Keratinocyte (primary cell): ENCODE measurements at regions not wholly inside any gene's neighbourhood (a gene's known extent, or its start where the extent isn't known, plus 50 kb on each side); places are given as distances from the start of the nearest gene placed in this dataset.

Source experiments
- DNase-seq: peaks from one replicate; pipeline ENCODE4 v3.0.0-alpha.2; 2011; ENCODE audit warnings: low read depth, missing footprints, low spot score
- FAIRE-seq: peaks from 2 replicates; lab custom pipeline; 2011; peaks lifted over from hg19 to GRCh38; lab: Jason Lieb, UNC
- H2AFZ ChIP-seq: 2 replicates; pipeline ENCODE4 v1.6.0; 2012; ENCODE audit warnings: low read length, control low read depth, inconsistent platforms; ENCODE audit not compliant: control insufficient read depth
- H3K27ac ChIP-seq: 2 replicates; pipeline ENCODE4 v1.5.1; 2011; ENCODE audit warnings: low read length; ENCODE audit not compliant: control insufficient read depth, insufficient read depth
- H3K27me3 ChIP-seq: 3 replicates; pipeline ENCODE4 v1.6.0; 2011; ENCODE audit warnings: low read length; ENCODE audit not compliant: control insufficient read depth, insufficient read depth; ENCODE audit errors: extremely low read depth
- H3K36me3 ChIP-seq, 2 experiments: 2 replicates in 1 of 2; 3 replicates in 1 of 2; pipeline ENCODE4 v1.5.1; 2011; ENCODE audit warnings: low read length in 2 of 2, mild to moderate bottlenecking in 1 of 2; ENCODE audit not compliant: control insufficient read depth in 2 of 2, insufficient read depth in 2 of 2; ENCODE audit errors: extremely low read depth in 1 of 2
- H3K4me1 ChIP-seq: 3 replicates; pipeline ENCODE4 v1.5.1; 2011; ENCODE audit warnings: low read length; ENCODE audit not compliant: control insufficient read depth, insufficient read depth; ENCODE audit errors: extremely low read depth
- H3K4me2 ChIP-seq: 3 replicates; pipeline ENCODE4 v1.6.0; 2011; ENCODE audit warnings: low read depth, low read length; ENCODE audit not compliant: control insufficient read depth, insufficient read depth; ENCODE audit errors: extremely low read depth
- H3K4me3 ChIP-seq, 3 experiments: fragments of 200-600 bp in 1 of 3; sonication (generic) in 1 of 3; 2 replicates in 2 of 3; 3 replicates in 1 of 3; pipeline ENCODE4 v1.5.1; 2011 to 2016; ENCODE audit warnings: low read length in 3 of 3, mild to moderate bottlenecking in 3 of 3, control low read depth in 2 of 3, inconsistent platforms in 1 of 3, low read depth in 1 of 3, mixed read lengths in 1 of 3, mixed run types in 1 of 3, moderate library complexity in 1 of 3; ENCODE audit not compliant: control insufficient read depth in 2 of 3, insufficient read depth in 2 of 3; ENCODE audit errors: extremely low read depth in 1 of 3
- H3K79me2 ChIP-seq: 2 replicates; pipeline ENCODE4 v1.6.0; 2012; ENCODE audit warnings: low read length; ENCODE audit not compliant: control insufficient read depth, insufficient read depth
- H3K9ac ChIP-seq: 3 replicates; pipeline ENCODE4 v1.6.0; 2011; ENCODE audit warnings: low read length; ENCODE audit not compliant: control insufficient read depth, insufficient read depth; ENCODE audit errors: extremely low read depth
- H3K9me1 ChIP-seq: 3 replicates; pipeline ENCODE4 v1.6.0; 2011; ENCODE audit warnings: low read length; ENCODE audit not compliant: control insufficient read depth, insufficient read depth; ENCODE audit errors: extremely low read depth
- H3K9me3 ChIP-seq: 2 replicates; pipeline ENCODE4 v1.5.1; 2012; ENCODE audit warnings: low read depth, low read length; ENCODE audit not compliant: control insufficient read depth
- H4K20me1 ChIP-seq: 3 replicates; pipeline ENCODE4 v1.6.0; 2011; ENCODE audit warnings: low read length; ENCODE audit not compliant: control insufficient read depth, insufficient read depth; ENCODE audit errors: extremely low read depth
- CTCF ChIP-seq, 3 experiments: IDR thresholded peaks in 1 of 3; conservative IDR thresholded peaks in 1 of 3; optimal IDR thresholded peaks in 1 of 3; 2 replicates in 2 of 3; 3 replicates in 1 of 3; pipeline versions ENCODE3 to v1.5.1; 2011; ENCODE audit warnings: low read length in 3 of 3, mild to moderate bottlenecking in 3 of 3, moderate library complexity in 2 of 3, control low read depth in 1 of 3, inconsistent platforms in 1 of 3; ENCODE audit not compliant: insufficient read depth in 2 of 3; ENCODE audit errors: extremely low read depth in 1 of 3
- EZH2 ChIP-seq: IDR thresholded peaks from one replicate; pipeline ENCODE4 v1.6.1; 2012; ENCODE audit warnings: inconsistent platforms, mild to moderate bottlenecking, low read length, moderate library complexity
- dilution Hi-C: fragments of 300-500 bp; cut with MboI; formaldehyde crosslinking; loops from one replicate; pipeline ENCODE4 v1.7.0; 2020; ENCODE audit warnings: low sequenced_read_pairs; ENCODE audit not compliant: extremely low pct_ligation_motif_present

GRCh38 chr1:184827600-184828368 is 73.1 kb upstream of the EDEM3 start:
- Histone ChIP-seq H3K4me3 (no peak overlapping the region), H3K79me2 (no peaks in the 10 kb centered on the region), H3K27ac (no peak overlapping the region), H3K9ac (no peak overlapping the region), H3K9me3 (no peaks in the 10 kb centered on the region), H3K27me3 (no peaks in the 10 kb centered on the region), H2AFZ (no peak overlapping the region), H3K36me3 (peaks cover 0 to 9% of the 10 kb centered on the region in 2 experiments), H3K4me2 (no peak overlapping the region), H3K4me1 (peaks cover 11% of the 10 kb centered on the region), H4K20me1 (no peaks in the 10 kb centered on the region), H3K9me1 (no peaks in the 10 kb centered on the region)
- peak; percentile 69 for FAIRE-seq
- peak; percentile 11 for DNase-seq
- dilution Hi-C loops: no loop called here
- TF ChIP-seq EZH2 (no peak), CTCF (optimal IDR thresholded peaks at IDR 0.05 in 1 of 3, IDR thresholded peaks at IDR 0.05 in 1 of 3, conservative IDR thresholded peaks at IDR 0.05 in 1 of 3; ENCODE audit: extremely low read depth in 1 of 3, insufficient read depth in 2 of 3, low read length in 3 of 3) (no peak)

- dilution Hi-C loops: no loop called here
- FAIRE-seq (no peak), DNase-seq (no peak)
- TF ChIP-seq EZH2 (no peak), CTCF (optimal IDR thresholded peaks at IDR 0.05 in 1 of 3, IDR thresholded peaks at IDR 0.05 in 1 of 3, conservative IDR thresholded peaks at IDR 0.05 in 1 of 3; ENCODE audit: extremely low read depth in 1 of 3, insufficient read depth in 2 of 3, low read length in 3 of 3) (no peak)
- Histone ChIP-seq H3K9me1 (no peaks in the 10 kb centered on the region), H3K27ac (no peak overlapping the region), H3K4me2 (no peak overlapping the region), H3K79me2 (no peaks in the 10 kb centered on the region), H3K27me3 (no peaks in the 10 kb centered on the region), H4K20me1 (no peaks in the 10 kb centered on the region), H3K9me3 (no peaks in the 10 kb centered on the region), H3K9ac (no peak overlapping the region), H3K4me3 (no peak overlapping the region), H2AFZ (no peak overlapping the region), H3K36me3 (peaks cover 0 to 10% of the 10 kb centered on the region in 2 experiments), H3K4me1 (peaks cover 11% of the 10 kb centered on the region)
Measured at GRCh38 chr1:184826001-184826400, 71.3 kb upstream of the EDEM3 start.
